H1 (cell line): ENCODE measurements at regions not wholly inside any gene's neighbourhood (a gene's known extent, or its start where the extent isn't known, plus 50 kb on each side); places are given as distances from the start of the nearest gene placed in this dataset.

Experiments used
- CTCF ChIA-PET: fragments of 300-600 bp; sonication (Branson Sonifier 250); formaldehyde crosslinking; loops from one replicate; lab custom pipeline; 2021; ENCODE audit not compliant: partially characterized antibody; lab: Charles Lee
- POLR2A ChIA-PET: fragments of 300-600 bp; sonication (Branson Sonifier 250); formaldehyde crosslinking; loops from one replicate; lab custom pipeline; 2021; ENCODE audit warnings: inconsistent platforms; ENCODE audit not compliant: partially characterized antibody; lab: Charles Lee
- DNase-seq, 2 experiments: peaks; one replicate each; pipeline versions ENCODE4 v3.0.0 to v3.0.0-alpha.2; 2010 to 2022; ENCODE audit warnings: low spot score in 2 of 2, low read depth in 1 of 2, mixed read lengths in 1 of 2
- FAIRE-seq: peaks from 2 replicates; lab custom pipeline; 2011; peaks lifted over from hg19 to GRCh38; lab: Jason Lieb, UNC
- H2AFZ ChIP-seq: 2 replicates; pipeline ENCODE4 v1.8.1; 2012; ENCODE audit warnings: low read length, inconsistent platforms
- H2AK5ac ChIP-seq: 2 replicates; pipeline ENCODE4 v1.6.1; 2013; ENCODE audit warnings: low read depth, low read length
- H2BK120ac ChIP-seq: replicated peaks from 2 replicates; pipeline ENCODE3; 2013; ENCODE audit warnings: low read depth, low read length, inconsistent platforms
- H2BK12ac ChIP-seq: 2 replicates; pipeline ENCODE4 v1.6.1; 2013; ENCODE audit warnings: low read depth, low read length
- H2BK15ac ChIP-seq: 2 replicates; pipeline ENCODE4 v1.6.1; 2013; ENCODE audit warnings: low read length
- H2BK20ac ChIP-seq: 2 replicates; pipeline ENCODE4 v1.6.1; 2013; ENCODE audit warnings: low read length
- H2BK5ac ChIP-seq: 2 replicates; pipeline ENCODE4 v1.6.1; 2013; ENCODE audit warnings: low read depth, low read length
- H3K14ac ChIP-seq: 2 replicates; pipeline ENCODE4 v1.6.1; 2013; ENCODE audit warnings: inconsistent platforms; ENCODE audit not compliant: insufficient read length
- H3K18ac ChIP-seq: 2 replicates; pipeline ENCODE4 v1.6.1; 2013; ENCODE audit warnings: low read length; ENCODE audit errors: extremely low read depth
- H3K23ac ChIP-seq: 2 replicates; pipeline ENCODE4 v1.6.1; 2013; ENCODE audit warnings: inconsistent platforms; ENCODE audit not compliant: insufficient read length
- H3K23me2 ChIP-seq: 2 replicates; pipeline ENCODE4 v1.6.1; 2013; ENCODE audit warnings: low read depth, low read length
- H3K27ac ChIP-seq: 2 replicates; pipeline ENCODE4 v1.6.1; 2011; ENCODE audit warnings: low read depth, low read length, inconsistent platforms
- H3K27me3 ChIP-seq, 4 experiments: replicated peaks in 1 of 4; 1 replicate in 1 of 4; 2 replicates in 3 of 4; pipeline versions ENCODE4 v1.6.1 to v1.8.1; 2011 to 2013; ENCODE audit warnings: low read length in 3 of 4, mild to moderate bottlenecking in 3 of 4, inconsistent platforms in 2 of 4, mixed read lengths in 2 of 4, moderate library complexity in 1 of 4; ENCODE audit not compliant: control insufficient read depth in 3 of 4, insufficient read depth in 3 of 4; ENCODE audit errors: extremely low read depth in 1 of 4
- H3K36me3 ChIP-seq, 4 experiments: 2 replicates each; pipeline versions ENCODE4 v1.6.1 to v1.8.1; 2011 to 2013; ENCODE audit warnings: mild to moderate bottlenecking in 4 of 4, low read length in 3 of 4, moderate library complexity in 2 of 4, control low read depth in 1 of 4, inconsistent platforms in 1 of 4; ENCODE audit not compliant: insufficient read depth in 4 of 4, control insufficient read depth in 2 of 4
- H3K4ac ChIP-seq: replicated peaks from 2 replicates; pipeline ENCODE3; 2013; ENCODE audit warnings: low read length, low read depth, mixed read lengths, inconsistent platforms; ENCODE audit not compliant: insufficient read length
- H3K4me1 ChIP-seq, 4 experiments: replicated peaks in 1 of 4; 1 replicate in 1 of 4; 2 replicates in 3 of 4; pipeline versions ENCODE4 v1.6.1 to v1.8.1; 2011 to 2013; ENCODE audit warnings: low read length in 3 of 4, inconsistent platforms in 2 of 4, mixed read lengths in 1 of 4; ENCODE audit not compliant: insufficient read depth in 4 of 4, control insufficient read depth in 3 of 4
- H3K4me2 ChIP-seq, 2 experiments: 2 replicates each; pipeline versions ENCODE4 v1.6.1 to v1.8.1; 2011 to 2013; ENCODE audit warnings: low read depth in 2 of 2, low read length in 2 of 2, control low read depth in 1 of 2, inconsistent platforms in 1 of 2, mild to moderate bottlenecking in 1 of 2; ENCODE audit not compliant: insufficient read depth in 1 of 2
- H3K4me3 ChIP-seq, 4 experiments: fragments of 200-600, 300-600 bp in 1 of 4; sonication (generic), shearing (Covaris generic), sonication (Bioruptor Twin) in 1 of 4; 2 replicates each; pipeline versions ENCODE4 v1.5.1 to v1.8.1; 2011 to 2016; ENCODE audit warnings: low read length in 4 of 4, low read depth in 3 of 4, control low read depth in 2 of 4, inconsistent platforms in 2 of 4, mild to moderate bottlenecking in 2 of 4, mixed read lengths in 1 of 4, moderate library complexity in 1 of 4; ENCODE audit not compliant: insufficient read depth in 2 of 4; ENCODE audit errors: extremely low read depth in 1 of 4
- H3K56ac ChIP-seq: replicated peaks from 2 replicates; pipeline ENCODE3; 2013; ENCODE audit warnings: low read depth, mild to moderate bottlenecking, mixed read lengths, low read length, inconsistent platforms; ENCODE audit not compliant: insufficient read length
- H3K79me1 ChIP-seq: 2 replicates; pipeline ENCODE4 v1.6.1; 2013; ENCODE audit warnings: low read depth, low read length, control low read depth
- H3K79me2 ChIP-seq, 2 experiments: 2 replicates each; pipeline versions ENCODE4 v1.6.1 to v1.8.1; 2012 to 2013; ENCODE audit warnings: low read length in 2 of 2, mild to moderate bottlenecking in 2 of 2, inconsistent platforms in 1 of 2; ENCODE audit not compliant: insufficient read depth in 2 of 2, control insufficient read depth in 1 of 2
- H3K9ac ChIP-seq, 4 experiments: replicated peaks in 1 of 4; 1 replicate in 1 of 4; 2 replicates in 3 of 4; pipeline versions ENCODE4 v1.6.1 to v1.8.1; 2011 to 2013; ENCODE audit warnings: low read depth in 3 of 4, low read length in 3 of 4, control low read depth in 2 of 4, mild to moderate bottlenecking in 2 of 4, moderate library complexity in 2 of 4, inconsistent platforms in 1 of 4; ENCODE audit errors: extremely low read depth in 1 of 4
- H3K9me3 ChIP-seq, 2 experiments: 2 replicates each; pipeline versions ENCODE4 v1.6.1 to v1.8.1; 2012 to 2013; ENCODE audit warnings: mild to moderate bottlenecking in 2 of 2, moderate library complexity in 2 of 2, control low read depth in 1 of 2, inconsistent platforms in 1 of 2, low read depth in 1 of 2, low read length in 1 of 2, mixed read lengths in 1 of 2; ENCODE audit not compliant: insufficient read depth in 2 of 2
- H4K20me1 ChIP-seq, 2 experiments: replicated peaks in 1 of 2; 2 replicates each; pipeline versions ENCODE3 to v1.8.1; 2011 to 2013; ENCODE audit warnings: inconsistent platforms in 2 of 2, low read length in 2 of 2, mild to moderate bottlenecking in 1 of 2; ENCODE audit not compliant: insufficient read depth in 2 of 2, control insufficient read depth in 1 of 2
- H4K5ac ChIP-seq: 2 replicates; pipeline ENCODE4 v1.6.1; 2013; ENCODE audit warnings: low read length, low read depth, mixed read lengths, inconsistent platforms; ENCODE audit not compliant: insufficient read length
- H4K8ac ChIP-seq: 2 replicates; pipeline ENCODE4 v1.8.0; 2013; ENCODE audit warnings: mild to moderate bottlenecking, moderate library complexity, low read length, inconsistent platforms; ENCODE audit not compliant: insufficient read depth; ENCODE audit errors: extremely low read depth
- H4K91ac ChIP-seq: replicated peaks from 2 replicates; pipeline ENCODE3; 2013; ENCODE audit warnings: low read length, mixed read lengths, inconsistent platforms; ENCODE audit not compliant: insufficient read length
- JUND ChIP-seq: IDR thresholded peaks from 2 replicates; pipeline ENCODE4 v1.6.1; 2011; ENCODE audit warnings: mild to moderate bottlenecking, improper control_type of control experiment, low read length
- RAD21 ChIP-seq, 2 experiments: IDR thresholded peaks in 1 of 2; conservative IDR thresholded peaks in 1 of 2; 2 replicates each; pipeline ENCODE4 v1.6.1; 2011; ENCODE audit warnings: low read depth in 2 of 2, low read length in 2 of 2, improper control_type of control experiment in 1 of 2, inconsistent platforms in 1 of 2, mild to moderate bottlenecking in 1 of 2, moderate library complexity in 1 of 2
- RFX5 ChIP-seq: IDR thresholded peaks from 2 replicates; pipeline ENCODE4 v1.6.1; 2011; ENCODE audit warnings: low read depth, low read length, improper control_type of control experiment, borderline replicate concordance
- WGBS, 2 experiments: shearing (Covaris generic) in 1 of 2; methylation state at CpG; one replicate each; pipeline versions ENCODE4 v1.1.6 to v1.1.7; 2013 to 2015; ENCODE audit warnings: low lambda C conversion rate in 2 of 2, mixed read lengths in 2 of 2, inconsistent platforms in 1 of 2, low coverage in 1 of 2, missing lambda C conversion rate in 1 of 2; ENCODE audit not compliant: insufficient replicate concordance in 2 of 2, insufficient coverage in 1 of 2, insufficient read length in 1 of 2; ENCODE audit errors: extremely low coverage in 1 of 2, missing lambda C conversion rate in 1 of 2; 5-methylcytosine and 5-hydroxymethylcytosine counted together
- TF ChIP-seq, protein P1 (sequence below): IDR thresholded peaks from 2 replicates; pipeline ENCODE4 v1.6.1; 2011; ENCODE audit warnings: low read length, improper control_type of control experiment

DNA sequence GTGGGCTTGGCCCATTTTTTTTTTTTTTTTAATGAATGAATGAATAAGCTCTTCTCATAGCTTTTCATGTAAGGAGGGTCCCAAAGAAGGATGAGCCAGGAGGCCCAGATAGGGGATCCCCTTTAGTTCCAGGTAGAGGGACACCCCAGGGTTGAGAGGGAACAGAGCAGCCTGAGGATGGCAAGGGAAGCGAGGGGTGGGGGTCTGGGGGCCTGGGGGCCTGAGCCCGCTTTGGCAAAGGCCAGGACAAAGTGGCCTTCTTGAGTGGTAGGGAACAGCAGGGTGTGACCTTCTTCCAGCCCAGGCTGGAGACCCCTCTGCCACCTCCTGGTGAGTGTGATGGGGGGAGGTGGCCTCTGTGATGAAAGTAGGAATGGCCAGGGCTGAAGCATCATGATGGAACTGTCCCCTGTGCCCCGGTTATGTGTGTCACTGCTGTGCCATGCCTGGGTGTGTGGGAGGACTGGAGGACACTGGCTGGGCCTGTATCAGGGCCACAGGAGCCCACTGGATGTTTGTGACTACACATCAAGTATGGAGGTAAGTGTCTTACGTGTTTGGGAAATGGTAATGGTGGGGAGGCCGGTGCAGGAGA lies 263.5 kb upstream of the HDAC4 start:
- ChIA-PET POLR2A (no interaction called here), CTCF (no interaction called here)
- no peak for FAIRE-seq

More for the DNA sequence above, 263.5 kb upstream of the HDAC4 start:
- Histone ChIP-seq H4K91ac (no peak overlapping the region), H3K4me2 (no peak overlapping the region), H2BK5ac (no peak overlapping the region), H3K56ac (no peak overlapping the region), H3K79me2 (no peaks in the 10 kb centered on the region), H2AFZ (no peak overlapping the region), H3K4me1 (no peaks in the 10 kb centered on the region; a peak in 2 of 7 replicates), H3K79me1 (no peaks in the 10 kb centered on the region), H3K27me3 (peaks cover 0 to 2% (median 0%) of the 10 kb centered on the region in 4 experiments; a peak in 2 of 7 replicates), H4K5ac (no peak overlapping the region), H2BK12ac (no peak overlapping the region), H3K14ac (no peak overlapping the region), H3K4me3 (no peak overlapping the region), H2BK120ac (no peak overlapping the region), H4K8ac (no peak overlapping the region), H3K4ac (no peak overlapping the region), H3K23me2 (no peaks in the 10 kb centered on the region; the same call in 1 of the 2 replicates), H2BK15ac (no peak overlapping the region), H2BK20ac (no peak overlapping the region), H3K9ac (no peak overlapping the region), H4K20me1 (no peaks in the 10 kb centered on the region), H3K23ac (no peak overlapping the region), H3K18ac (no peak overlapping the region), H2AK5ac (no peak overlapping the region), H3K9me3 (no peaks in the 10 kb centered on the region; a peak in 1 of 4 replicates), H3K36me3 (no peaks in the 10 kb centered on the region)
- no peak for DNase-seq
- 87% methylated on average over 3 of the region's 5 CpGs; no CpG with 5 or more reads in 1 of the 2 experiments for whole genome bisulfite sequencing, 2 experiments
- TF ChIP-seq RAD21 (IDR thresholded peaks at IDR 0.05 in 1 of 2, conservative IDR thresholded peaks at IDR 0.05 in 1 of 2; ENCODE audit: low read depth in 2 of 2, low read length in 2 of 2) (no peak), JUND (no peak), RFX5 (no peak)
- TF ChIP-seq, protein P1, sequence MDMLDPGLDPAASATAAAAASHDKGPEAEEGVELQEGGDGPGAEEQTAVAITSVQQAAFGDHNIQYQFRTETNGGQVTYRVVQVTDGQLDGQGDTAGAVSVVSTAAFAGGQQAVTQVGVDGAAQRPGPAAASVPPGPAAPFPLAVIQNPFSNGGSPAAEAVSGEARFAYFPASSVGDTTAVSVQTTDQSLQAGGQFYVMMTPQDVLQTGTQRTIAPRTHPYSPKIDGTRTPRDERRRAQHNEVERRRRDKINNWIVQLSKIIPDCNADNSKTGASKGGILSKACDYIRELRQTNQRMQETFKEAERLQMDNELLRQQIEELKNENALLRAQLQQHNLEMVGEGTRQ, result no peak
- TF ChIP-seq, all 59 proteins: peak for 0
- no peak overlapping the region for H3K27ac ChIP-seq
